Body of pancreas (tissue), 4 donors: ENCODE measurements at regions not wholly inside any gene's neighbourhood (a gene's known extent, or its start where the extent isn't known, plus 50 kb on each side); places are given as distances from the start of the nearest gene placed in this dataset.

ENCODE experiments used
- POLR2A ChIP-seq, 3 donors: fragments of 450-650 bp; IDR thresholded peaks; one replicate each; pipeline ENCODE4 v1.6.1; 2016; ENCODE audit warnings: antibody characterized with exemption in 3 of 3, mild to moderate bottlenecking in 2 of 3
- TF ChIP-seq, protein P1 (sequence below), 7 experiments: fragments of 450-650 bp in 4 of 7; fragments of 200-600 bp in 3 of 7; sonication (generic) in 3 of 7; IDR thresholded peaks; one replicate each; pipeline ENCODE4 v1.5.1; 2016 to 2019; ENCODE audit warnings: antibody characterized with exemption in 7 of 7

DNA sequence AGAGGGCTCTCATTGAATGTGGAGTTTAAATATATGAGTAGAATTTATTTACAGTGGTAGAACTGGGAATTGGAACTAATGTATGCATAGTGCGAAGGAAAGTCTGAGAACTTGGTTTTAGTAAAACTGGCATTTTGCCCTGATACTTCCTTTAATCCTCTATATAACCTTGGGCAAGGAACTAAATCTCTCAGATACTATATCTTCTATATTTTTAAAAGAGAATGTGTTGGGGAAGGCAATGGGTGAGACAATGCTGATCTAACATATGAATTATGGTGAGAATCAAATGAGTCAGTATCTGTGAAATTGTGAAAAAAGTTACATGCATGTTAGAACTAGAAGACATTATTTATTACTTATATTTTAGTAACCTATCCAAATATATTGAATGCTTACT is 2109.4 kb upstream of the PIK3C3 start:
- no peak for TF ChIP-seq POLR2A (IDR thresholded peaks at IDR 0.05)
- TF ChIP-seq, protein P1, sequence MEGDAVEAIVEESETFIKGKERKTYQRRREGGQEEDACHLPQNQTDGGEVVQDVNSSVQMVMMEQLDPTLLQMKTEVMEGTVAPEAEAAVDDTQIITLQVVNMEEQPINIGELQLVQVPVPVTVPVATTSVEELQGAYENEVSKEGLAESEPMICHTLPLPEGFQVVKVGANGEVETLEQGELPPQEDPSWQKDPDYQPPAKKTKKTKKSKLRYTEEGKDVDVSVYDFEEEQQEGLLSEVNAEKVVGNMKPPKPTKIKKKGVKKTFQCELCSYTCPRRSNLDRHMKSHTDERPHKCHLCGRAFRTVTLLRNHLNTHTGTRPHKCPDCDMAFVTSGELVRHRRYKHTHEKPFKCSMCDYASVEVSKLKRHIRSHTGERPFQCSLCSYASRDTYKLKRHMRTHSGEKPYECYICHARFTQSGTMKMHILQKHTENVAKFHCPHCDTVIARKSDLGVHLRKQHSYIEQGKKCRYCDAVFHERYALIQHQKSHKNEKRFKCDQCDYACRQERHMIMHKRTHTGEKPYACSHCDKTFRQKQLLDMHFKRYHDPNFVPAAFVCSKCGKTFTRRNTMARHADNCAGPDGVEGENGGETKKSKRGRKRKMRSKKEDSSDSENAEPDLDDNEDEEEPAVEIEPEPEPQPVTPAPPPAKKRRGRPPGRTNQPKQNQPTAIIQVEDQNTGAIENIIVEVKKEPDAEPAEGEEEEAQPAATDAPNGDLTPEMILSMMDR (IDR thresholded peaks at IDR 0.05), result no peak
